ENCODE measurements at regions not wholly inside any gene's neighbourhood (a gene's known extent, or its start where the extent isn't known, plus 50 kb on each side); places are given as distances from the start of the nearest gene placed in this dataset.

DNA sequence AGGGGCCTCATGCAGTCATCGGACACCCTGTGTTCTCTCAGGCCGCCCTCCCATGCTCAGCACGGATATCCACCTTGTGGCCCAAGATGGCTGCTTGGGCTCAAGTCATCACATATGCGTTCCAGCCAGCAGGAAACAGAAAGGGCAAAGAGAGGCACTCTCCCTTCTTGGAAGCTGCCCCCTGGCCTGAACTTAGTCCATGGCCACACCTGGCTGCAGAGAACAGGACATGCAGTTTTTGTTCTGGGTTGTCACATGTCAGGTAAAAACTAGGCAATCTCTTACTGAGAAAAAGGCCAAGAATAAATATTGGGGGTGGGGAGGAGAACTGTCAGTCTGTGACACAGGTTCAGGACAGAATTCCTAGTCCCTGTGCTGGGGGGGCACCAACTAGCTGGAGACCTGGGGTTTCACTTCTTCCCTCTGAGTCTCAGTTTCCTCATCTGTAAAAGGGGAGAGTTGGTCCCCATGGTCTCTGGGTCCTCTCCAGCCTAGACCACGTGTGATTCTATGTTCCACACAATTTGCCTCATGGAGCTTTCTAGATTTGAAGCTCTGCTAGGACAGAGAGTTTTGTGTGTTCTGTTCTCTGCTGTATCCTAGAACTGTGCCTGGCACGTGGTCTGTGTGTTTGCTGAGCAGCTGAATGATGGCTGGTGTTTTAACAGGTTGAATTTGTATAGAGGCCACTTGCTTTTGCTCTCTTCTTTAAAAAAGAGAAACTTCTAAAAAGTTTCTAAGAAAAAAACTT, 107.2 kb upstream of the ANO1 start:
- DNase-seq (ENCODE audit: low spot score), result no peak

DNA sequence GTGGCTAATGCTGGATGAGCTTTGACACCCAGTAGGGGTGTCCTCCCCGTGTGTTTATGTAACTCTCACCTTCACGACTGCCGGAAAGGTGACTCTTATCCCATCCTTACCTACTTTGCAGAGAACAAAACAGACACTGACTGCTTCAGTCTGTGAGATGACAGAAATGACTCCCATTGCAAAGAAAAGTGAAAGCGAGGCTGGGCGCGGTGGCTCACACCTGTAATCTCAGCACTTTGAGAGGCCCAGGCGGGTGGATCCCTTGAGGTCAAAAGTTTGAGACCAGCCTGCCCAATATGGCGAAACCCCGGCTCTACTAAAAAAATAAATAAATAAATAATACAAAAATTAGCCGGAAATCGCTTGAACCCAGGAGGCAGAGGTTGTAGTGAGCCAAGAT, 106.4 kb upstream of the ANO1 start:
- DNase-seq (ENCODE audit: low spot score), result no peak

- DNase-seq (ENCODE audit: low spot score), result no peak
Measured at GRCh38 chr11:69972351-69972802, 105.7 kb upstream of the ANO1 start.

GRCh38 chr11:69974528-69974927, 103.6 kb upstream of the ANO1 start:
- DNase-seq (ENCODE audit: low spot score), result no peak

- no peak for DNase-seq (ENCODE audit: low spot score)
Measured at GRCh38 chr11:69975822-69976221, 102.3 kb upstream of the ANO1 start.

- no peak for DNase-seq (ENCODE audit: low spot score)
Measured at GRCh38 chr11:69976794-69977193, 101.3 kb upstream of the ANO1 start.

- DNase-seq (ENCODE audit: low spot score), result no peak
Measured at GRCh38 chr11:69977951-69978350, 100.2 kb upstream of the ANO1 start.

DNA sequence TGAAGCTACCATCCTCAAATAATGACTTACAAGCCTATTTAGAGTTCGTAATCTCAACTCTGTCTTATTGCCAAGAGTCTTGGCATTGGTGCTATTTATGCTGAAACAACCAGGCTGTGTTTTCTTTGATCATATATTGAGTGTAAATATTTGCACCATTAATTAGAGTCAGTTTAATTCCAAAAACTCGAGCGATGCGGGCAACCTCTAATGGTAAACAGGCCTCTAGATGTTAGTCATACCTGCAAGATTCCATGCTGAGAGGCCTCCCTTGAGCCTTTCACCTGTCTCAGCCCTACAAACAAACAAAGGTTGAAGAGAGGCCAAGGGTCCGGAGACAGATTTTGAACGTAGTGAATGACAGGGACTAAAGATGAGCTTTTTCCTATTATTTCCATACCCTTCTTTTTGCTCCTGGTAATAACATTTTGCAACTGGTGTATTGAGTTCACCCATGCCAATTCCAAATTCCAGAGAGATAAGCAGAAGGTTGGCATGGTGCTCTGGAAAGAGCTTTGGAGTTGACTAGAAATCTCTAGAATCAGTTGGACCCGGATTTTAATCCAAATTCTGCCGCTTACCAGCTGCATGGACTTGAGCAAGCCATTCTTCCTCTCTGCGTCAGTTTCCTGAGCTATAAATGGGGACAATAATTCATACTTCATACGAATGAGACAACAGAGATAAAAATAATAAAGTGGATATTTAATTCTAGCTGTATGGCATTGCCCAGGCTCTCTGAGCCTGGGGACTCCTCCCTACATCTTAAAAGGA, 99.1 kb upstream of the ANO1 start:
- no peak for DNase-seq (ENCODE audit: low spot score)

- DNase-seq (ENCODE audit: low spot score), result no peak
Measured at GRCh38 chr11:69979632-69980031, 98.5 kb upstream of the ANO1 start.

- no peak for DNase-seq (ENCODE audit: low spot score)
Measured at GRCh38 chr11:69981119-69981784, 96.9 kb upstream of the ANO1 start.

GRCh38 chr11:69982690-69983570, 95.2 kb upstream of the ANO1 start:
- DNase-seq (ENCODE audit: low spot score), result no peak

DNA sequence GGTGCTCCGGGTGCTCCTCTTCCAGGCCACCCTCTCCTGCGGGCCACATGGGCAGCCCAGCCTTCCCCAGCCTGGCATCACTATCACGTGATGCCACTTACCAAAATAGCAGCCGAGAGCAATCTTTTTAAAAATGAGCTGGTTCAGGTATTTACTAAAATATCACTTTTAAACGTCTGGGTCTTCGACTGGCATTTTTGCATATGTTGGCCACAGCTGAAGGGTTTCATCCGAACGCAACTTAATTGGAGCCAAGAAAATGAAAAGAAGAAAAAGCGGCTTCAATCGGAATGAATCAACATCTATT, 94.6 kb upstream of the ANO1 start:
- DNase-seq (ENCODE audit: low spot score), result no peak

DNA sequence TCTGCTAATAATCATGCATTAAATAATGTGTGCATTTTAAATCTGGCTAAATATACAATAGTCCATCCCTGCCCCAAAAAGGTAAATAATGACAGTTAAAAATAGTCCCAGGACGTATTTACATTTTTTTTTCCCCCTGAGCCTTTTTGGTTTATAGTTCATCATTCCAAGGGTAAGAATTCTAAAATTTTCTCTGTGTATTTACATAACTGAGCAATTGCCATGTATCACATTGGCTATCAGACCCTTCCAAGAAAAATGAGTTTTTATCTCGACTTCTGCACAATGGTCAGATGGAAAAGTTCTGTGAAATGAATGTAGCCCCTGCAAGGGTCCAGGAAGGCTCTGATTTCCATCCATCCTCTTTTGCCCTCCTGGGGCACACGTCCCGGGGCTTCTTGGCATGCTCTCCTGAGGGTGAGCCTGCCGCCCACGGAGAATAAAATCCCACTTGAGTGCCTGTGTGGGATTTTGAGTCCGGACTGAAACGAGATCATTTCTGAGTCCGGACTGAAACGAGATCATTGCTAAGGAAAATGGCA, 94.1 kb upstream of the ANO1 start:
- no peak for DNase-seq (ENCODE audit: low spot score)

DNA sequence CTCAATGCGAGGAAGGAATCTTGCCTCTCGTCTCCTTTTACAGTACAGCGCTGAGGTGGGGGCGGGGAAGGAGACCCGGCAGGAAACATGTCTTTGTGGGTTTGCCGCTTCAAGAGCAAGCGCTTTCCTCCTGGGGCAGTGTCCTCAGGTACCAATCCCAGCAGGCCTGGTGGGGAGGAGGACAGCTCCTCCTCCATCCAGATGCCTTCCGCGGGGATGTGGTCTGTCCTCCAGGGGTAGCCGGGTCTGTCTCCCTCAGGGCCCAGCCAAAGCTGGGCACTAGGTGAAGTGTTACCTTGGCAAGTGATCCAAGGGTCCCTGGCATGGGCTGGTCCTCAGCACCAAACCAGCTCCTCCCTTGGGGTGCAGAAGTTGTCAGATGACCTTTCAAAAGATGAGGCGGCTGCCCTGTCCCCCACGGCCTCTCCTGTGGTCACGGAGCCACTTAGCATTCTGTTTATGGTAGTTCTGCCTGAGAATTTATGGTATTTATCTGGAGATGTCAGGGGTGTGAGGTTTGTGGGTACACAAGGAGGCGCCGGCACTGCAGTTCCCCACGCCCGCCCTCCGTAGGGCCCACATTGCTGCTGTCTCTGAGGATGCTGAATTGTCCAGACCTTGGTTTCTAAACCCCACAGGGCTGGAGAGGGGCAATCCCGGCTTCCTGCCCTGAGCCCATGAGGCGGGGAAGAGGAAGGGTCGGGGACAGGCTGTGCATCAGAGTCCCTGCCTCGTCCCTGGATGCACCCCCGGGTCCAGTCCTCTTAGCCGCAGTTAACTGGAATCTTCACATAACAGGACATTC, 93.5 kb upstream of the ANO1 start:
- DNase-seq (ENCODE audit: low spot score), result no peak

DNA sequence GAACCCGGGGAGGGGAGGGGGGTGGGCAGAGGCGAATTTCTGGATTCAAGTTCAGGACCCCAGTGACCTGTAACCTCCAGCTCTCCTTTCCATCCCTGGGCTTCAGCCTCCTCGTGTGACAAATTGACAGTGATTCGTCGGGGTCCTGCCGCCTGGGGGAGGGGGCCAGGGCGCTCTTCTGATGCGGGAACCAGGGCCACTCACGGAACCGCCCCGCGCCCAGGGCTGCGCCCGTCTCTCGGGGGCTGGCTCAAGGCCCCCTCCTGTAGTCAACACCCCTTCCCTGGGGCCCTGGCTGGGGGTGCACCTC, 92.8 kb upstream of the ANO1 start:
- no peak for DNase-seq (ENCODE audit: low spot score)

DNA sequence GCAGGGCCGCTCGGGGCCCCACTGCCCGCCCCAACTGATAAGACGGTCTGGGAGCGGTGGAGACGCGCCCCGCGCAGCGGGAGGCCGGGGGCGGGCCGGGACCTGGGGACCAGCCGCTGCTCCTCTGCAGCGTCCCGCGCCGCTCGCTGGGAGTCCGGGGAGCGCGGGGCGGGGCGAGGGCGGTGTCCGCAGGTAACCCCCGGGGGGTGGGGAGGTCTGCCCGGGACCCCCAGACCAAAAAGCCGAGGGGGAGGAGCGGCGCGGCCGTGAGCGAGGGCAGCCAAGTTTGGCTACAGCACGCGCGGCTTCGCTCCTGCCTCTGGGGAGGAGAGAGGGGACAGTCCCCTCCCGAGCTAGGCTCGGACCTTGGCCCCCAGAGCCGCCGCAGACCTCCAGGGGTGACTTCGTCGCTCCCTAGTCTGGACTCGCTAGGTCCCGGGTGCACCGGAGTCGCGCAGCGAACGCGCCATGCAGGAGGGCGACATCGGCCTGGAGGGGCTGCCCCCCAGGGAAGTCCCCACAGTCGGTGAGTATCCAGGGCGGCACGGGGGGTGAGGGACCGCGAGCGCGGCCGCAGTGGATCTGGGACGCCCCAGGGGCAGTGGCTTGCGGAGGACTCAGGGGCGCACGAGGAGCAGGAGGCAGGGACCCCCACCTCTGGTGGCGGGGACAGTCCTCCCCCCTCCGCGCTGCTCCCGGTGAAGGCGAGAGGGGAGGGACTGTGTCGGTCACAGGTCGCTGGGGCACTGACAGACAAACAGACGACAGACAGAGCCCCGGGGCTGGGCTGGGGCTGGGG, 92.3 kb upstream of the ANO1 start:
- no peak for DNase-seq (ENCODE audit: low spot score)

DNA sequence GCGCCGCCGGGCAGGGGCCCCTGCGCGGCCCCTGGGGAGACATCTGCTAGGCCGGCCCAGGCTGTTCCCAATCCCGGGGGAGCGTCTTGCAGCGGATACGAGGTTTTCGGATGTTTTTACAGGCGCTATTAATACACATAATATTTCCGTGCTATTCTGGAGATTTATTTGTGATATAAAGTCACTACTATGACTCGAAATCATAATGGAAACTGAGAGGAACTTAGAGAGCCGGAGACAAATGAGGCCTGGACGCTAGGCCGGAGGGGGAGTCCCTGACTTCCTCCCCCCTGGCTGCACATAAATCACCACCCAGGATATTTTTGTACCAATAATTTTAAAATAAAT, 91.7 kb upstream of the ANO1 start:
- DNase-seq (ENCODE audit: low spot score), result no peak

GRCh38 chr11:69986830-69987229, 91.3 kb upstream of the ANO1 start:
- no peak for DNase-seq (ENCODE audit: low spot score)

DNA sequence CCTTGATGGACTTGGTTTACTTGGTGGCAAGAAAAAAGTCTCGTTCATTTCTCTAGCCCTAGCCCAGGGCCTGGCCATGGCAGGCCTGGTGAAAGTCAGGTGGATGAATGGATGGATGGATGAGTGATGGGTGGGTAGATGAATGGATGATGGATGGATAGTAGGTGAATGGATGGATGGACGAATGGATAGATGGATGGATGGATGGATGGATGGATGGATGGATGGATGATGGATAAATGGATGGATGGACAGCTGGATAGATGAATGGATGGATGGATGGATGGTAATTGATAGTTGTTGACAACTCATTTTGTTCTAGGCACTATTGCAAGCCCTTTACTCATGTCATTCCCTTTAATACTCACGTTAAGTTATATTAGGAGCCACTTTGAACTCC, 86.1 kb upstream of the ANO1 start:
- no peak for DNase-seq (ENCODE audit: low spot score)

- no peak for DNase-seq (ENCODE audit: low spot score)
Measured at GRCh38 chr11:69992943-69993694, 85.0 kb upstream of the ANO1 start.

Data from RKO (cell line).